ENCODE measurements at regions not wholly inside any gene's neighbourhood (a gene's known extent, or its start where the extent isn't known, plus 50 kb on each side); places are given as distances from the start of the nearest gene placed in this dataset.

DNA sequence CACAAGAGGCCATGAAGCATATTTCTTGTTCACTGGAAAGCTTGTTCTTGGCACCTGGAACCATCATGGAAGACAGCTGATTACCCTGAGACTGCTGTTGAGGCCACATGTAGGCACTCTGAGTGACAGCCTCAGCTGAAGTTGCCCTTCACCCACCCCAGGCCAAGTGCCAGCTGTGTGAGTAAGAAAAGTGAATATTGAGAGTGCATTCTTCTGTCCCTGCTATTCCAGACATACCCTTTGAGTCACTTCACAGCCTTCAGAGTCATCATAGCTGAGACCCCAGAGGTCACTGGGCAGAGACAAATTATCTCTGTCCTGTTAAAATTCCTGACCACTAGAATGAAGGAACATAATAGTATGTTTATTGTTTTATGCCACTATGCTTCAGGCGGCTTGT, 79.6 kb downstream of the NFKBIZ start:
- no peak for DNase-seq (ENCODE audit: low read depth, low spot score)
- Mint-ChIP-seq H3K9me3 (no peaks in the 10 kb centered on the region), H3K4me3 (no peak overlapping the region)

DNA sequence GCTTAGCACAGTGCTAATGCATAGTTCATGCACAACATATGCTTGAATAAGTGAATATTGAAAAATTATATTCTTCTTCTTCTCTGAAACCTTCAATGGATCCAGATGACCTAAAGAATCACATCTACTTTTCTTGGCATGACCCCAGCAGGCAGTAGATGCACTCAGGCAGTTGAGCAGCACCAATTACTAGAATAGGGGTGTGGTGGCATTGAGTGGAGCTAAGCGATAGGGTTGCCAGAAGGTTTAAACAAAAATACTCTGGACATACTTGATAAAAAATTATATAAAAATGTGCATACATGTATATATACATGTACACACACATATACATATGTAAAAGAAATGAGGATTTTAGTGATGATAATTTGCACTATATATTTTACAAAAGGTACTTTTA, 81.8 kb downstream of the NFKBIZ start:
- no peak overlapping the region for H3K4me3 Mint-ChIP-seq
- no peaks in the 10 kb centered on the region for H3K27me3 Mint-ChIP-seq (ENCODE audit: low read depth)
- TF ChIP-seq, protein P1, sequence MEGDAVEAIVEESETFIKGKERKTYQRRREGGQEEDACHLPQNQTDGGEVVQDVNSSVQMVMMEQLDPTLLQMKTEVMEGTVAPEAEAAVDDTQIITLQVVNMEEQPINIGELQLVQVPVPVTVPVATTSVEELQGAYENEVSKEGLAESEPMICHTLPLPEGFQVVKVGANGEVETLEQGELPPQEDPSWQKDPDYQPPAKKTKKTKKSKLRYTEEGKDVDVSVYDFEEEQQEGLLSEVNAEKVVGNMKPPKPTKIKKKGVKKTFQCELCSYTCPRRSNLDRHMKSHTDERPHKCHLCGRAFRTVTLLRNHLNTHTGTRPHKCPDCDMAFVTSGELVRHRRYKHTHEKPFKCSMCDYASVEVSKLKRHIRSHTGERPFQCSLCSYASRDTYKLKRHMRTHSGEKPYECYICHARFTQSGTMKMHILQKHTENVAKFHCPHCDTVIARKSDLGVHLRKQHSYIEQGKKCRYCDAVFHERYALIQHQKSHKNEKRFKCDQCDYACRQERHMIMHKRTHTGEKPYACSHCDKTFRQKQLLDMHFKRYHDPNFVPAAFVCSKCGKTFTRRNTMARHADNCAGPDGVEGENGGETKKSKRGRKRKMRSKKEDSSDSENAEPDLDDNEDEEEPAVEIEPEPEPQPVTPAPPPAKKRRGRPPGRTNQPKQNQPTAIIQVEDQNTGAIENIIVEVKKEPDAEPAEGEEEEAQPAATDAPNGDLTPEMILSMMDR (conservative IDR thresholded peaks at IDR 0.05): no peak
- H3K4me1 Mint-ChIP-seq: peaks cover 12% of the 10 kb centered on the region
- H3K9me3 Mint-ChIP-seq: no peaks in the 10 kb centered on the region
- no peak for DNase-seq (ENCODE audit: low read depth, low spot score)
- no peak overlapping the region for H3K27ac Mint-ChIP-seq (ENCODE audit: unreplicated experiment)
- H3K36me3 Mint-ChIP-seq (ENCODE audit: low read depth): no peaks in the 10 kb centered on the region

More for the DNA sequence above, 79.6 kb downstream of the NFKBIZ start:
- H3K4me1 Mint-ChIP-seq: peaks cover 12% of the 10 kb centered on the region
- no peaks in the 10 kb centered on the region for H3K36me3 Mint-ChIP-seq (ENCODE audit: low read depth)
- H3K27me3 Mint-ChIP-seq (ENCODE audit: low read depth): no peaks in the 10 kb centered on the region
- TF ChIP-seq, protein P1 (conservative IDR thresholded peaks at IDR 0.05): no peak
- no peak overlapping the region for H3K27ac Mint-ChIP-seq (ENCODE audit: unreplicated experiment)

- no peaks in the 10 kb centered on the region for H3K27me3 Mint-ChIP-seq (ENCODE audit: low read depth)
- DNase-seq (ENCODE audit: low read depth, low spot score): no peak
- no peak overlapping the region for H3K27ac Mint-ChIP-seq (ENCODE audit: unreplicated experiment)
- H3K36me3 Mint-ChIP-seq (ENCODE audit: low read depth): no peaks in the 10 kb centered on the region
- TF ChIP-seq, protein P1 (conservative IDR thresholded peaks at IDR 0.05): no peak
- no peak overlapping the region for H3K4me3 Mint-ChIP-seq
- H3K4me1 Mint-ChIP-seq: peaks cover 7% of the 10 kb centered on the region
- H3K9me3 Mint-ChIP-seq: no peaks in the 10 kb centered on the region
Observed at GRCh38 chr3:101932326-101933068, 83.2 kb downstream of the NFKBIZ start.

DNA sequence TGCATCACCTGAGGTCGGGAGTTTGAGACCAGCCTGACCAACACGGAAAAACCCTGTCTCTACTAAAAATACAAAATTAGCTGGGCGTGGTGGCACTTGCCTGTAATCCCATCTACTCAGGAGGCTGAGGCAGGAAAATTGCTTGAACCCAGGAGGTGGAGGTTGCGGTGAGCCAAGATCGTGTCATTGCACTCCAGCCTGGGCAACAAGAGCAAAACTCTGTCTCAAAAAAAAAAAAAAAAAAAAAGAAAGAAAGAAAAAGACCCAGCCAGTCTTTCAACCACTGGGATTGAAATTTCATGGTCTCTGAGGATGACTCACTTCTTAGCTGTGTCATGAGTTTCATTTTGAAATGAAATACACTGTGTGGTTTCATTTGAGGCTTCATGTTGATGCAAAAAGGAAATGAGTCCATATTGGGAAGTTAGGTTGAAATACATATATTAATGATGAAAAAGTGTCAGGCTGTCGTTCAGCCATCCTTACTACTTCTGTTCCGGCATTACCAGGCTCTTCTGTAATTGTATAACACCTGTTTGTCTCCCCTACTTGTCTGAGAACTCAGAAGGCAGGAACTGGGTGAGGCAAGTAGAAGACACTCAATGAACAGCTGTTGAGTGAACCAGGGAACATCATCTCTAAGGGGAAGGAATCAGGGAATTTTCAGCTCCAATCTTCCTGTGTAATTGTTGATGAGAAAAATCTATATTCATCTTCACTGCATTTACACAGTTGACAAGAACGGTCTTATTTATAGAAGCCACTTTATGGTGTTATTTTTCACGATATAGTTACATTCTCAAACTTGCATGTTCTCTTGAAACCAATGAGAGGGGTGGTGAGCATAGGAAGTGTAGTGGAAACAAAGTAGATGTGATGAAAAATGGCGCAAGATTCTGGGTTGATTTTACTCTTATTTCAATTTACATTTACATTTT, 87.4 kb downstream of the NFKBIZ start:
- Mint-ChIP-seq H3K27ac (ENCODE audit: unreplicated experiment) (no peak overlapping the region), H3K9me3 (no peaks in the 10 kb centered on the region), H3K4me1 (no peaks in the 10 kb centered on the region), H3K36me3 (ENCODE audit: low read depth) (no peaks in the 10 kb centered on the region), H3K4me3 (no peak overlapping the region), H3K27me3 (ENCODE audit: low read depth) (no peaks in the 10 kb centered on the region)
- no peak for DNase-seq (ENCODE audit: low read depth, low spot score)
- TF ChIP-seq, protein P1 (conservative IDR thresholded peaks at IDR 0.05): no peak

GRCh38 chr3:101938262-101938847, 89.0 kb downstream of the NFKBIZ start:
- Mint-ChIP-seq H3K27me3 (ENCODE audit: low read depth) (no peaks in the 10 kb centered on the region), H3K4me1 (no peaks in the 10 kb centered on the region), H3K9me3 (no peaks in the 10 kb centered on the region), H3K36me3 (ENCODE audit: low read depth) (no peaks in the 10 kb centered on the region), H3K27ac (ENCODE audit: unreplicated experiment) (no peak overlapping the region), H3K4me3 (no peak overlapping the region)
- DNase-seq (ENCODE audit: low read depth, low spot score): no peak
- TF ChIP-seq, protein P1 (conservative IDR thresholded peaks at IDR 0.05): no peak

Measured in neural crest cell (in vitro differentiated cells).